8988T (cell line): ENCODE measurements at regions not wholly inside any gene's neighbourhood (a gene's known extent, or its start where the extent isn't known, plus 50 kb on each side); places are given as distances from the start of the nearest gene placed in this dataset.

Experiments used
- DNase-seq: peaks from one replicate; pipeline ENCODE4 v3.0.0; 2011

DNA sequence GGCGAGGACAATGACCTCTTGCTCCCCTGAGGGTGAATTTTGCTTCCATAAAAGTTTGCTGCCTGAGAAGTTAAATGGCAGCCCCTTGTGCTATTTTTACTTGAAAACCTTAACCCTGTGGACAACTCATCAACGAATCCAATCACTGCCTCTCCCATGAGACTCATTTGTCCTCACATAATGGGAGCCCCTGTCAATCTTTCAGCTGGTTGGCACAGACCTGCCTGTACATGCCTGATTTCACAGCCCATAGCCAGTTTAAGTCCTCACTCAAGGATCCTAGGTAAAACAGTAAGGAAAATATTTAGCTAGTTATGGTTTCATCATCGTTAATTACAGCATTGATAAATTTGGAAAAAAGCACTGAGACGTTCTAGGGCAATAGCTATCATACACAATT is 207.4 kb downstream of the NHLRC3 start:
- no peak for DNase-seq

DNA sequence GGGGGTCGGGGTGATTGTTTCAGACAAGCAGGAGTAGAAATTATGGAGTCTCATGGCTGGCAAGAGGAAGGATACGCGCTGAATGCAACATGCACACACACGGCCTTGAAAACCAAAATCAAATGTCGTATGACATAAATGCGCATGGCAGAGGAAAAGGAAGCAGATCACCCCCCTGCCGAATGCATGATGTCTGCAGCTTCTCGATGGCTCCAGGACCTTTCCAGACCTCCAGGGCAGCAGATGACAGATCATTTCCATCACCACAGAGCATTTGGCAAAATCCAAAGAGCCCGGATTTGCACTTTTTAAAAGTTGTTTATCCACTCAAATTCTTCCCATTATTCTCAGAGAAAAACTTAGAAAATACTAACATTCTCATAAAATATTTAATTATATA is 211.7 kb downstream of the NHLRC3 start:
- no peak for DNase-seq

DNA sequence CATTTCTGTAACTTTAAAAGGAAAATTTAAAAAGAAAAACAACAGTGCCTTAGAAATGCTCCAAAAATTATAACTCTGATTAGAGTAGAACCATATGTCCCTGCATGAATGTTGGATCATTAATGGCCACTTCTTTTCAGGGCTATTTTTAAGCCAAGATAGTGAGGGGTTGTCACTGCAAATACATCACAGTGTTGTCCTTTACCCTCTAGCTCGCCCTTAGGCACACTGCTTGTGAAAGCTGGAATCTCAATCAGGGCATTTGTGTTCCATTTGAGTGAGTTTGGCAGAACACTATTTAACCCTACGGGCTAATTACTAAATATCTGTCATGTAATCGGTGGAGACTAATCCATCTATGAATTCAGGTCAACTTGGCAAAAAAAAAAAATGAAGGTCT is 212.2 kb downstream of the NHLRC3 start:
- DNase-seq: no peak

DNA sequence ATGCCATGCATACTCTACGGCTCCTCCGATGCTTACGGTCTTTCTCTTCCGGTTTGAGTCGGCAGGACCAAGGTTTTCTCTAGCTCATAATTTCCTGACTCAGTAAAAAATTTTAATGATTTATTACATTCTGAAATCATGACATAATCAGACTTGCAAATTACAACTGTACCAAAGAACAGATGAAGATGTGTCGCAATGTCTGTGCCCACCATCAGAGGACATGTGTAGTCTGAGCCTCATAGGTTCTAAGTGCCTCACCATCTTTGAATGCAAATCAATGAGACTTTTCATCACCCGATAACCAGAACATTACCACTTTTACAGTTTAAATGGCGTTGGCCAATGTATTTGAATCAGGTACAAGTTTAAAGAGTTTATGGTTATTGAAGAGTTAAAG is 213.1 kb downstream of the NHLRC3 start:
- no peak for DNase-seq

DNA sequence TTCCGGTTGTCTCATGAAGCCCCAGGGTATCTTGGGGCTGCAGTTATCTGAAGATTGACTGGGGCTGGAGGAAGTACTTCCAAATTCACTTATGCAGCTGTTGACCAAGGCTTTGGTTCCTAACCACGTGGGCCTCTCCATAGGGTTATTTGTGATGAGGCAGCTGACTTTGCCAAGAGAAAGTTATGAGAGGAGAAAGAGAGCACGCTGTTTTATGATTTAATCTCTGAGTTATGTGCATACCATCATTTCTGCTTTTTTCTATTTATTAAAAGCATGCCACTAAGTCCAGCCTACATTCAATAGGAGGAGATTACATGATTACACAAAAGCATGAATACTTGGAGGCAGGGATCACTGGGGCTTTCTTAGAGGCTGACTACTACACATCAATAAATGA is 215.5 kb downstream of the NHLRC3 start:
- DNase-seq: no peak

DNA sequence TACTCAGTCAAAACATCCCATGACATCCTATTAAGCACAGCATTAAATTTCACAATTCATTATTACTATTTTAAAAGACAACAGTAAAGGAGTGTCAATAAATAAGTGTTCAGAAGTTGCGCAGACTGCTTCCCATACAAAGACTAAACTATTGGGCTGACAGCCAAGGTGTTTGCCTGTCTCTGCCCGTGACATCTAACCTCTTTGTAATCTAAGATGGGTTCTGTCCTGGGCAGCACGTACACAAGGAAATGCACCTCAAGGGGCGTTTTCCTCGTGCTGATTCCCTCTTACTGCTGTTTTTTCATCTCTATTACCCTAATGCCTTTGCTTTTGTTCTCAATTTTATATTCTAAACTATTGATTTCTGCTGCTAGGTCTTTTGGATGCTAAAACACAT is 216.3 kb downstream of the NHLRC3 start:
- DNase-seq: no peak

DNA sequence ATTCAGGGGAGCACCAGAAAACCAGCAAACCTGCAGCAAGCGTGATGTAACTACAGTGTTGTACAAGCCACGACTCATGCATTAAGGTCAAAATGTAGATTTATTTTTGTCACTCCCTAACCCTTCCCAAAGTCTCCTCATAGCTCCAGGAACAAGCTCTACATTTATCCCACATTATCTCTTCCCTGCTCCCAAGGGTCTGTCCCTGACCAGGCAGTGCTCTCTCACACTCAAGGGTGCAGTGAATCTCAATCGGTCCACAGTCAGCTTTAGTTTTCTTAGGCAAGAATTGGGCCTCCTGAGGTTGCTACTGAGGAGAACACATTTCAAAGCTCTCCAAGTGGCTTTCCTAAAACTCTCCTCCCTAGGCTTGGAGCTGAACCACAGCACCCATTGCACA is 219.4 kb downstream of the NHLRC3 start:
- DNase-seq: no peak

DNA sequence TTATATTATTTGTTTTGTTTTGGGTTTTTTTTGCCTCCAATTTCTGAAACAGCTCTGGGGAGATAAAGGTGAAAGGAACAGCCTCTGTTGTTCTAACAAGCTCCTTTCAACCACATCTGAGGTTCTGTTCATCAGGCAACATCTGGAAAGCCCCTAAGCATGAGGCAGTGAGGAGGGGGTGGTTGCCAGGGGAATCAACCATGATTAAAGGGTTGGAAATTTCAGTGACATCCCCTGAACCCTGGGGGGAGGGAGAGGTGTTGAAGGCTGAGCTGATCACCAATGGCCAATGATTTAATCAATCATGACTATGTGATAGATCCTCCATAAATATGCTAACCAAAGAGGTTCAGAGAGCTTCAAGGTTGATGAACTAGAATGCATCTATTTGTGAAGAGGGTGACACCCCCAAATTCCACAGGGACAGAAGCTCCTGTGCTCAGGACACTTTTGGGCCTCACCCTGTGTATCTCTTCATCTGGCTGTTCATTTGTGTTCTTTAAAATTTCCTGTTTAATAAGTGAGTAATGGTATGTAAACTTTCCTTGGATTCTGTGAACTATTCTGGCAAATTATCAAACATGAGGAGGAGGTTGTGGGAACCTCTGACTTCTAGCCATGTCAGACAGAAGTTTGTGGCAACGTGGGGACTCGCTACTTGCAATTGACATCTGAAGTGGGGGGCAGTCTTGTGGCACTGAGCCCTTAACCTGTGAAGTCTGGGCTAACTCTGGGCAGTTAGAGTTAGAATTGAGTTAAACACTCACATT is 221.3 kb downstream of the NHLRC3 start:
- no peak for DNase-seq

DNA sequence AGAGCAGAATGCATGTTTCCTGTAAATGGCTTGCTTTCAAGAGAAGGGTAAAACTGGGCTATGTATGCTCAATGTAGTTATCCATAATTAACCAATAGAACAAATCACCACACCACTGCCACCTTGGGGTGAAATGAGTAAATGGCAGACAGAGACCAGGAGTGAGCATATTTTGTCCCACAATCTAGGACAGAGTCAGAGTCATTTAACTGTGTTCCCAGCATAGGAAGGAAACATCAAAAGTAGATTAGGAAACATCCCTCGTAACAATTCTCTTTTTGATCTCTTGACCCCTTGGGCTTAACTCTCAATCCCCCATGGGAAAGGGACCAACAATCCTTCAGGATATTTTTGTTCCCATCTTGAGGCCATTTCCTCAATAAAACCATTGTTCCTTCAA is 224.8 kb downstream of the NHLRC3 start:
- peak; percentile 17 for DNase-seq

DNA sequence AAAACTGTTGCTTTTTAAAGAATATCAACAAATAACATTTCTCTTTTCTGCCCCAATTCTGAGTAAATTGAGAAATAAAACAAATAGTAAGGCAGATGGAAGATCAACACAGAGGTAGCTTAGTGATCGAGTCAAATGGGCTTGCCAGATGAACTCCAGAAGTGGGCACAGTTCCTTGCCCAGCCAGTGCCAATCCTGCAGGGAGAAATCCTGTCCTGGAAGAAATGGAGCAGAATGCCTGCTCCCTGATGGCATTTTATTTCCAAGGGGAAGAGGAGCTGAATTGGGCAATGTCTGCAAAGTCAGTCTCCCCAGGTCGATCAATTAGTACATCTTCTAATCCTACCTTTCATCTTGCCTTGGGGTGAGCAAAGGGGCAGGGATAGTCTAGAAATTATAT is 225.3 kb downstream of the NHLRC3 start:
- no peak for DNase-seq

DNA sequence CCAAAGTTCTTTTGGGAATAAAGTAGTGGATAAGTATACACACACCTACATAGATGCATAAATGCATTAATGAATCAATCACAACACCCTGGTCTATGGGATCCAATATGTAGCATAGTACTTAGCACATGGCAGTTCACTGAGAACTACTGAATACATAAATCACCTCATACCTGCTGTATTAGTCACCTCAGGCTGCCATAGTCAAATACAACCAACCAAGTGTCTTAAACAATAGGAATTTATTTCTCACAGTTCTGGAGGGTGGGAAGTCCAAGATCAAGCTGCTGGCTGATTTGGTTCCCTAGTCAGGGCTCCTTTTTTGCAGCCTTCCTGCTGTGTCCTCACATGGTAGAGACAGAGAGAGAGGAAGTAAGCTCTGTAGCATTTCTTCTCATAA is 228.2 kb downstream of the NHLRC3 start:
- no peak for DNase-seq

DNA sequence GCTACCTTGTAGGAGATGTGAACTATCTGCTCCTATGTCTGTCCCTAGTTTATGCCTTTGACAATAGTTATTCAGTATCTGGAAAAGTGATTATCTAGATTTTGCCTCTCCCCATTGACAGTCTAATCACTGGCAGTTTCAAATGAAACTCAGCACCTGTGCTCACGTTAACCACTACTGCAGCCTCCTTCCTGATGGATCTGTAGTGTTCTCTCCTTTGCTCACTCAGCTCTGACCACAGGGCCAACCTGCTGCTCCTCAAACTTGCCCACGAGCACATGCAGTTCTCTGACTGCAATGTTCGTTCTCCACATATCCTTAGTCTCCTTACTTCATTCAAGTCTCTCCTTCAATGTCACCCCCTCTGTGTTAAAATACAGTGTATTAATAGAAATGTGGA is 230.1 kb downstream of the NHLRC3 start:
- no peak for DNase-seq

DNA sequence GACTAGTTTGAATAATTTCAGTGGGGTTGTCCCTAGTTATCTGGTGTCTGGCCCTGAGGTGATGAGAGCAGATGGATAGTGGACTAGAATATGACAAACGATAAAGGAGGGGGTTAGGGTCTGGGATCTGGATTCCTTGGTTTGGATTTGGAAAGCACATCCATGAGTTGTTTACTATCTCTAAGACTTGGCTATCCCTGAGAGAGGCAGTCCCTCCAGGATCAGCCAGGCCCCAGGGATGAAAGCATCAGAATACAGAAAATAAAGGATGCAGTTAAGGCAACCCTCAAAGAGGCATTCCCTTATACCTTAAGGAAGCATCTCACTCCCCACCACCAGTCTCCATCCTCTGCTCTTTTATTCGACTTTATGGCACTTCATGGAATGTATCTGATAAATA is 230.7 kb downstream of the NHLRC3 start:
- DNase-seq: no peak

DNA sequence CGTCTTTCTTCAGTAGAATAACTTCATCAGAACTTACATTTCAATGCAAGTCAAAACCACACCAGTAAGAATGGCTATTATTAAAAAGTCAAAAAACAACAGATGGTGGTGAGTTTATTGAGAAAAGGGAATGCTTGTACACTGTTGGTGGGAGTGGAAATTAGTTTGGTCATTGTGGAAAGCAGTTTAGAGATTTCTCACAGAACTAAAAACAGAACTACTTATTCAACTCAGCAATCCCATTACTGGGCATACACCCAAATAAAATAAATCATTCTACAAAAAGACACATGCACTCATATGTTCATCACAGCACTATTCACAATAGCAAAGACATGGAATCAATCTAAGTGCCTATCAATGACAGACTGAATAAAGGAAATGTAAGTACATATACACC is 231.2 kb downstream of the NHLRC3 start:
- DNase-seq: no peak

DNA sequence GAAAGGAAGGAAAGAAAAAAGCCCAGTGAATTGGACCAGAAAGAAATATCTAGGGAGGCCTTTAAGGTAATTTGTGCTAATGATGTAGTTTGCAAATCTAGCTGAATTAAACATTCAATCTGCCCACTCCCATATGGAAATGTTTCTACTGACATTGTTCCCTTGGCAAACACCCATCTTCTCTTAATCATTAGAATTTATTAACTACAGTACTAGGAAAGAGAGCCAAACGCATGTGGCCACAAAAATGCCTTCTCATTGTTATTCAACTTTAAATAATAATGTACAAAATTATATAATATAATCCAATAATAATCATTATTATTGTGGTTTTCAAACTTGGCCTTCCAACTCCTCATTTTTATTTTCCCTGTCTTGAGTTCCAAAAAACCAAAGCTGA is 234.7 kb downstream of the NHLRC3 start:
- DNase-seq: no peak

DNA sequence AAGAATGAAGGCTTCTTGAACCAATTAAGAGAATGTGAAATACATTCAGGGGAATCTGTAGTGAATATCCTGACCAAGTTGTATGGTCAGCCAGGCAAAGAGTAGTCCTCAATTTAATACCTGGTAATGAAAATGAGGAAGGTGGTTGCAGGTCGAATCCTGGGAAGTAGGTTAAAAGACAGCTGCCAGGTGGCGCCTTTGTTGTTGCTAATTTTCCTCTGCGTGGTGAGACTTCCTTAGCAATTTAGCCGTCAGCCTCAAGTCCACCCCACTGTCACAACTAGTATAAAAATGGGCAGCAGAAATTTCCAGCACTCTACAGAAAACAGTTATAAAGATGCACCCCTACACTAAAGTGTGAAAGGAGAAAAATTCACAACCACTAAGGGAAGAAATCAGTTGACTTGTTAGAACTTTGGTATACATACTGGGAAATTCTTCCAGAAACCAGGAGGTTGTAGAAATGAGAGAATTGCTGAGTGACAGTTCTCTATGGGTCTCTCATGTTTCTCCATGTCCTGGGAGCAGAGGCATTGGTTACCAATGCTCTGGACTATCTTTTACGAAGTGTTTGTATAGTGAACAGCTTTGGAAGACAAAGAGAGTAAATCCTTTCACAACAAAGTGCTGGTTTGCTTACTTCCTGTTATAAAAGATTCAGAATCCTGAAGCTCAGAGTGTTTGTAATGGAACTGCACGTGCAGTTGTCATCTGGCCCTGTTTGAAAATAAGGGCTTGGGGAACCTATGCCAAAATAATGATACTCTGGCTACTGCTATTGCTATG is 235.9 kb downstream of the NHLRC3 start:
- DNase-seq: no peak

DNA sequence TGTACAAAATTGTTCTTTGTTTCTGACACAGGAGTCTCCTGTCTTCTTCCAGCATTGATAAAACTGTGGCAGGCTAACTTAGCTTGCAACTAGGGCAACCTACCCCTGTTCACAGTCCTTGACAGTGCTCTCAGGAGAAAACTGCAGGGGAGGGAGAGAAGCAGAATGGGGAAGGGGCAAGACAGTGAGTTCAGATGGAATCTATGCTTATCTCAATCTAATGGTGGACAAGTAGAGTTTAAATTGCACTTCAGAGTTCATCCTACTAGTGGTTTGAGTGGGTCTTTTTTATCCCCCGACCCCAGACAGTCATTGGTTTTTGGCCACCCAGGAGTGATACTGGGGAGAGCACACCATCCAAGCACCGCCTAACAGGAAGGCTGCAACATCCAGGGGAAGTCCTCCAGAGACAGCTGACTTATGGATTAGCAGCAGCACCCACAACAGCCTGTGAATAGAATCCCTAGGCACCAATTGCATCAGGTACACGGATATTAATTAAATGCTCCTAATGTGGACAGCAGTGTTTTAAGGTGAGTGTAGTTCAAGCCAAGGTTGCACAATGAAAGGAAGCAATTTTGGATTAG is 236.6 kb downstream of the NHLRC3 start:
- no peak for DNase-seq

DNA sequence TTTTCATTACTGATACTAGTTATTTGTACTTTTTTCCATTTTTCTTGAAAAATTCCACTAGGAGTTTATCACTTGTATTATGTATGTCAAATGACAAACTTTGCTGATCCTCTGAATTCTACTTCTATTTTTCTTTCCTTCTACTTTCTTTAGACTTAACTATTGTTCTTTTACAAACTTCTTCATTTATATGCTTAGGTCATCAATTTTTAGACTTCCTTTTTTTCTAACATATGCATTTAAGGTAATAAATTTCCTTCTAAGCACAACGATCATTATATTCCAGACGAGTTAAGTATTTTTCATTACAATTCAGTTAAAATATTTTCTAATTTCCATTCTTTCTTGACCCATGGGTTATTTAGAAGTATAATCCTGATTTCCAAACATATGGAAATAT is 240.8 kb downstream of the NHLRC3 start:
- no peak for DNase-seq

DNA sequence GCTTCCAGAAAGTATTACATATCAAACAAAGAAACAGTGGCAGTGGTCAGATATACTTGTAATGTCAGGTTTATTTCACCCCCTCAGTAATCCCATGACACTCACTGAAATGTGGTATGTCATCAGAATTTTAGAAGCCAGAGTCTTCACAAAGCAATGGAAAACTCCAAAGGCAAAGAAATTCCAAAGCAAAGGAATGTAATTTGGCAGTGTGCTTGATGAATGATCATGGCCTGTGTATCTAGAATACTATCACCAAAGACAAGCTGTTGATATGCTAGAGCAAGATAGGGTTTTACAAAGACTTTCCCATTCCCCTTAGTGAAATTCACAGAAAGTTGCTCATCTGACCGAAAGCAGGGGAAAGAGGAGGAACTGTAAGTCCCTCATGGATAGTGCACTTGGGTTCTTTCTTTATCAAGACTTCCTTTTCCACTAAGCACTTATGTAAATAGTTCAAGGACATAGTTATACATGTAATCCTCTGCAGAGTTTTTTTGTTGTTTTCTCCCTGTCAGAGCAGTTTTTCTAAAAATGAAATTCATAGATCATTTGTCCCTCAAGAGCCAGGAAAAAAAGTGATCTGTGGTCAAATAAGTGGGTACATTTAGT is 243.4 kb downstream of the NHLRC3 start:
- no peak for DNase-seq

DNA sequence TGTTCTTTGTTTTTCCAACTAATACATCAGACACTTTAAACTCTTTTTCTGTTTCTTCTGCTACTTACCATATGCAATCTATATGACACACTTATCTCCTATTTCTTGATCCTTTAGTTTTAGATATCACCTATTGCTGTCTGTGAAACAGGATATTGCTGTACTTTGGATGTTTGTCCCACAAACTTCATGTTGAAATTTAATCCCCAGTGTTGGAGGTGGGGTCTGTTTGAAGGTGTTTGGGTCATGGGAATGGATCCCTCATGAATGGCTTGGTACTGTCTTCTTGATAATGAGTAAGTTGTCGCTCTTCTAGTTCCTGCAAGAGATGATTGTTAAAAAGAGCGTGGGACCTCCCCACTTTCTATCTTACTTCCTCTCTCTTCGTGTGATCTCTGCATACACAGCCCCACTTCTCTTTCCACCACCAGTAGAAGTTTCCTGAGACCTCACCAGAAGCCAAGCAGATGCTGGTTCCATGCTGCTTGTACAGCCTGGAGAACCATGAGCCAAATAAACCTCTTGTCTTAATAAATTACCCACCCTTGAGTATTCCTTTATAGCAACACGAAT is 244.2 kb downstream of the NHLRC3 start:
- no peak for DNase-seq

DNA sequence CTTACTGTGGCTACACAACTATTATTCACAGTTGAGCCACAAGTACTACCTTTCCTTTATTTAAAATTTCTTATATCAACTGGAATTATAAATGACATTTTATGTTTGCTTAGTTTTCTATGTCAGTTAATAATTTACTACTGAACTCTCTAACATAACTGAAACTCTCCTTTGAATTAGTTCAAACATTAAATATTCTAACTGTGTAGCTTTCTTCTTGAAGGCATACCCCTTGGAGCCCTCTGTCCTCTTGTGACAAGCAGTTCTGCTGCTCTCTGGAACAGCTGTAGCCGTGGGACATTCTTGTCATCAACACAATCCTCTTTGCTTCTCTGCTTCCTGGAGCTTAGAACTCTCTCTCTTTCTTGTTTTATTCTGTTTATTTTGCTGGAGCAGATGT is 244.8 kb downstream of the NHLRC3 start:
- DNase-seq: no peak

DNA sequence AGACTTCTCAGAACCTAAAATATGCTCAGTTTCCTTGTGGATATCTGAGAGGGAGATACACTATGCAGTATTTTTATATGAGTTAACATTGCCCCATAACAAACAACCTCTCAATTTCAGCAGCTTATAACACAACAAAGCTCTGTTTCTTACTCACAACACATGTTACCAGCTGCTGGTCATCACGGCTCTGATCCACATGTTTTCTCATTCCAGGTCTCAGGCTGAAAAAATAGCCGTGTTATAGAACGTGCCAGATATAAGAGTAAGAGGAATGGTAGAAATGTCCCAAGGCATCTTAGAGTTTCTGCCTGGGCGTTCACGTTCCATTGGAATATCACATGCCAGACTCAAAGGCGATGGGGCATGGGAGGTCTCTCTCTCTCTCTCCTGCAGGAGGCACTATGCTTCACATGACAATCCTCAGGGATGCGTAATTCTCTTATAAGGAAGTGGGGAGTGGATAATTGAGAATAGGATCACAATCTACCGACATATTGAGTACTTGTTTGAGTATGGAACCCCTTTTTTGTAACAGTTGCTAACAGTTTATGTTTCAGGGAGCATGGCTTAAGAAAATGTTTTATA is 246.6 kb downstream of the NHLRC3 start:
- no peak for DNase-seq
